GM12865 (cell line): ENCODE measurements at regions not wholly inside any gene's neighbourhood (a gene's known extent, or its start where the extent isn't known, plus 50 kb on each side); places are given as distances from the start of the nearest gene placed in this dataset.

Source experiments
- DNase-seq: peaks from one replicate; pipeline ENCODE4 v3.0.0; 2010; ENCODE audit warnings: low read depth
- H3K4me3 ChIP-seq: 2 replicates; pipeline ENCODE4 v1.5.1; 2011; ENCODE audit warnings: mild to moderate bottlenecking, low read depth, low read length, control low read depth
- CTCF ChIP-seq: IDR thresholded peaks from 2 replicates; pipeline ENCODE4 v1.5.1; 2011; ENCODE audit warnings: low read length, control low read depth, low read depth, inconsistent platforms; ENCODE audit not compliant: insufficient read depth; ENCODE audit errors: missing control alignments

GRCh38 chr3:165283328-165283727 lies 87.1 kb upstream of the SLITRK3 start:
- DNase-seq, result no peak
- TF ChIP-seq CTCF, result no peak
- no peak overlapping the region for H3K4me3 ChIP-seq

- DNase-seq, result no peak
- TF ChIP-seq CTCF, result no peak
- no peak overlapping the region for H3K4me3 ChIP-seq
These were observed 83.3 kb upstream of the SLITRK3 start for GRCh38 chr3:165279471-165279870.

DNA sequence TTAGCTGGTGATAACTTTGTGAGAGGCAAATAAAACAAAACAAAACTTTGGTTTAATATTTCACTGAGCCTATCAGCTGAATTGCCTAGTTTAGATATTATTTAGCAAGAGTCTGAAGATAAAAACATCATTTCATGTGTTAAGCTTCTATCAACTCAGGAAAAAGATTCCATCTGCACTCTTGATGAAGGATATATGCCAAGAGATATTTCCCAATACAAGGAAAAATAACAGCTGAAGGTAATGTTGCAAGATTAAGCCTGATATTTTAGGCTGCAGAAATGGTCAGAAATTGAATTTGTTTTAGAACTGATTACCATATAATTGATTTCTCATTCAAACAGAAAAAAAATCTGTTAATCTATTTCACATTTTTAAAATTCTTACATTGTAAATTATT lies 77.2 kb upstream of the SLITRK3 start:
- TF ChIP-seq CTCF, result no peak
- DNase-seq, result no peak
- no peak overlapping the region for H3K4me3 ChIP-seq

DNA sequence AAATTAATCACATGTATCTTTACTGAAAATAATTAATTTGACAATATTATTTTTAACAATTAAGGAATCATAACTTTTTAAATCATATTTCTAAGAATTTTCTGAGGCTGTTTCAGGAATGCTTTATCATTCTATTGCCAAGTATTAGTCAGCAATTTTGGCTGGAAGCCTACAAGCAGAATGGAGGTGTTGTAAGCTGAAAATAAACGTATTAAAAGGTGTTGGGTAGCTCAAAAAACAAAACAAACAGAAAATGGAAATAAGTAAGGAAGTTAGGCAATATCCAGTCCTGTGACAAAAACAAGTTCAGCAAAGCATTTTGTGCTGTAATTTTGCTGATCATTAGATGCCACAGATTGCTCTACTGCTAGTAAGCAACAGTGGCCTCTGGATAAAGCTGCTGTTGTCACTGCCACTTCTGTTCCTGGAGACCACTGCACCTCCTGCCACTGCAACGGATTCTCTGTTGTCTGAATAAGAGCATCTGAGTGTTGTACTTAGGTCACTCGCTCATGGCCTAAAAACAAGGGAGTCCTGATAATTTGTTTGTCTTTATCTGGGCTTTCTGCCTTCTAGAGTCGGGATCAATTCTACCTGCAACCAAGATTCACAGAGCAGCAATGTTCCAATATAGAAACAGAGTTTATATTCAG lies 63.5 kb upstream of the SLITRK3 start:
- DNase-seq, result no peak
- no peak for TF ChIP-seq CTCF

GRCh38 chr3:165256554-165257065 lies 60.4 kb upstream of the SLITRK3 start:
- no peak for TF ChIP-seq CTCF
- DNase-seq, result no peak
- H3K4me3 ChIP-seq, result no peak overlapping the region

More for the DNA sequence above, 63.5 kb upstream of the SLITRK3 start:
- H3K4me3 ChIP-seq, result no peak overlapping the region

GRCh38 chr3:165254812-165255211 lies 58.6 kb upstream of the SLITRK3 start:
- DNase-seq, result peak; percentile 28
- no peak overlapping the region for H3K4me3 ChIP-seq
- TF ChIP-seq CTCF, result peak; percentile 8
